GM23248 (cell line): ENCODE measurements at regions not wholly inside any gene's neighbourhood (a gene's known extent, or its start where the extent isn't known, plus 50 kb on each side); places are given as distances from the start of the nearest gene placed in this dataset.

Source experiments
- EZH2 ChIP-seq: fragments of 200-600 bp; sonication (generic); IDR thresholded peaks from 2 replicates; pipeline ENCODE4 v1.6.1; 2018; ENCODE audit warnings: antibody characterized with exemption, mild to moderate bottlenecking; ENCODE audit not compliant: insufficient read depth, poor library complexity, severe bottlenecking
- EZH2phosphoT487 ChIP-seq: fragments of 200-600 bp; sonication (generic); IDR thresholded peaks from 2 replicates; pipeline ENCODE4 v1.6.1; 2018; ENCODE audit warnings: antibody characterized with exemption, moderate library complexity, mild to moderate bottlenecking, low read depth; ENCODE audit not compliant: insufficient read depth

GRCh38 chr16:51544851-51545467 lies 393.9 kb upstream of the SALL1 start:
- TF ChIP-seq EZH2phosphoT487 = no peak
- no peak for TF ChIP-seq EZH2
